ENCODE measurements at regions not wholly inside any gene's neighbourhood (a gene's known extent, or its start where the extent isn't known, plus 50 kb on each side); places are given as distances from the start of the nearest gene placed in this dataset.

DNA sequence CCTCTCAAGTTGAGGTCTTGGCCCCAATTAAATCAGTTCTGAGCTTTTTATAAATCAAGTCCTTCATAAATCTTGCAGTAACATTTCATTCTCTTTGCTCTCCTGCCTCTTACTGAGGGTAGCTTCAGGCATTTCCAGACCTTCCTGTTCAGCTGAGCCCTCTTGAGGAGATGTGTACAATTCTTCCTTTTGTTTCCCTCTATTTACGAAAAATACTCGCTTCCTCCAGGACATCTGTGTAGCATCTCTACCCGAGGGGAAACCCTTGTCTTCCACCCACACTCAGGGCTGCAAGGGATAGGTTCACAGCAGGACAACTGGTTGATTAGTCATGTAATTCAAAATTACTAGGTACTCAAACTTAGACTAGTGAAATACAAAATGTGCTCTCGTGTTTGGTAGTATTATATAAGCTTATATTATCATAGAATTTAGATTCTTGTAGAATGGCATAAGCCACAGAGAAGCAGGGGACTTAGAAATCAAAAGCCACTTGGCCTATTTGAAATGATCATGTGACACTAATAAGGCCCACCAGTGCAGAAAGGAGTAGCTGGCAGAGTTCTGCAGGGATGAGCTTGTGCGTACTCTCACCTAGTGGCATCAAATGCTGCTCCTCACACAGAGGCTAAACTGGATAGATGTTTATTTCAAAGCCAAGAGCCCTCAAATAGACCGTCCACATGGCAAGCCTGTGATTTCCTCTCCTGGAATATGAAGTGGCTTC is 126.7 kb downstream of the GDAP2 start:
- no peaks in the 10 kb centered on the region for H3K27me3 ChIP-seq (ENCODE audit: insufficient read depth, low read depth)
- no peaks in the 10 kb centered on the region for H3K79me2 ChIP-seq (ENCODE audit: low read depth)
- BruUV-seq (replicated peaks), result no TSS peak
- H2AFZ ChIP-seq, result no peak overlapping the region; the same call in 1 of the 2 replicates
- no peaks in the 10 kb centered on the region for H4K20me1 ChIP-seq (ENCODE audit: insufficient read depth)
- no peaks in the 10 kb centered on the region for H3K9me3 ChIP-seq (ENCODE audit: insufficient read depth, low read depth)
- TF ChIP-seq EZH2 (IDR thresholded peaks at IDR 0.05; ENCODE audit: low read depth), result no peak
- TF ChIP-seq, protein P1, sequence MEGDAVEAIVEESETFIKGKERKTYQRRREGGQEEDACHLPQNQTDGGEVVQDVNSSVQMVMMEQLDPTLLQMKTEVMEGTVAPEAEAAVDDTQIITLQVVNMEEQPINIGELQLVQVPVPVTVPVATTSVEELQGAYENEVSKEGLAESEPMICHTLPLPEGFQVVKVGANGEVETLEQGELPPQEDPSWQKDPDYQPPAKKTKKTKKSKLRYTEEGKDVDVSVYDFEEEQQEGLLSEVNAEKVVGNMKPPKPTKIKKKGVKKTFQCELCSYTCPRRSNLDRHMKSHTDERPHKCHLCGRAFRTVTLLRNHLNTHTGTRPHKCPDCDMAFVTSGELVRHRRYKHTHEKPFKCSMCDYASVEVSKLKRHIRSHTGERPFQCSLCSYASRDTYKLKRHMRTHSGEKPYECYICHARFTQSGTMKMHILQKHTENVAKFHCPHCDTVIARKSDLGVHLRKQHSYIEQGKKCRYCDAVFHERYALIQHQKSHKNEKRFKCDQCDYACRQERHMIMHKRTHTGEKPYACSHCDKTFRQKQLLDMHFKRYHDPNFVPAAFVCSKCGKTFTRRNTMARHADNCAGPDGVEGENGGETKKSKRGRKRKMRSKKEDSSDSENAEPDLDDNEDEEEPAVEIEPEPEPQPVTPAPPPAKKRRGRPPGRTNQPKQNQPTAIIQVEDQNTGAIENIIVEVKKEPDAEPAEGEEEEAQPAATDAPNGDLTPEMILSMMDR (conservative IDR thresholded peaks at IDR 0.05), result no peak
- H3F3A ChIP-seq (ENCODE audit: insufficient read depth, low read depth), result no peaks in the 10 kb centered on the region
- H3K27ac ChIP-seq, result no peak overlapping the region
- no peak overlapping the region for H3K4me3 ChIP-seq
- no peaks in the 10 kb centered on the region for H3K36me3 ChIP-seq (ENCODE audit: low read depth)
- CTCF ChIA-PET, result no interaction called here
- POLR2A ChIA-PET (ENCODE audit: unreplicated experiment), result no interaction called here
- H3K9me2 ChIP-seq (ENCODE audit: insufficient read depth), result 0 out of 2 replicates have a peak, but pooled peaks cover 6% of the 10 kb centered on the region
- no peaks in the 10 kb centered on the region for H3K4me1 ChIP-seq (replicated peaks; ENCODE audit: insufficient read depth)
- no peak for DNase-seq
- H3K4me2 ChIP-seq, result no peak overlapping the region
- intact Hi-C loops (cut with micrococcal nuclease; ENCODE audit: unreplicated experiment), result no loop called here

DNA sequence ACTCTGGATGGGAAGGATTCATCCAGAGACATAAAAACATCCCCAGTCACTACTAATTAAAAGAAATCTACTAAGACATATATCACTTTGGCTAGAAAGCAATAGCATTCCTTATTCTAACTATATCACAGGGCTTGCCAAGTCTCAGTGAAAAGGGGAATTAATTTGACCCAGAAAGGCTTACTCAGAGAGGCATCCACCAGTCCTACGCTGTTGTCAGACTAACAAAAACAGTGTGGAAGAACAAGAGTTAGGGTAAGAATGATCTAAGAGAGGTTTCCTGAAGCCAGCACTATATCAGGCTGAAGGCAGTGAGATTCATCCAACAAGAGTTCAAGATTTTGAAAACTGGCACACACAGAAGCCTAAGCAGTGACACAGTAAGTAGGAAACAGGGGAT is 126.1 kb downstream of the GDAP2 start:
- Histone ChIP-seq H3K4me2 (no peak overlapping the region), H3K9me3 (ENCODE audit: insufficient read depth, low read depth) (no peaks in the 10 kb centered on the region), H3K9me2 (ENCODE audit: insufficient read depth) (0 out of 2 replicates have a peak, but pooled peaks cover 6% of the 10 kb centered on the region), H3F3A (ENCODE audit: insufficient read depth, low read depth) (no peaks in the 10 kb centered on the region), H3K4me3 (no peak overlapping the region), H3K27me3 (ENCODE audit: insufficient read depth, low read depth) (no peaks in the 10 kb centered on the region), H3K4me1 (replicated peaks; ENCODE audit: insufficient read depth) (no peaks in the 10 kb centered on the region), H2AFZ (no peak overlapping the region), H3K27ac (no peak overlapping the region), H3K79me2 (ENCODE audit: low read depth) (no peaks in the 10 kb centered on the region), H3K36me3 (ENCODE audit: low read depth) (no peaks in the 10 kb centered on the region), H4K20me1 (ENCODE audit: insufficient read depth) (no peaks in the 10 kb centered on the region)
- ChIA-PET POLR2A (ENCODE audit: unreplicated experiment) (no interaction called here), CTCF (no interaction called here)
- TF ChIP-seq, protein P1 (conservative IDR thresholded peaks at IDR 0.05), result no peak
- no peak for TF ChIP-seq EZH2 (IDR thresholded peaks at IDR 0.05; ENCODE audit: low read depth)
- no TSS peak for BruUV-seq (replicated peaks)
- DNase-seq, result no peak
- intact Hi-C loops (cut with micrococcal nuclease; ENCODE audit: unreplicated experiment), result no loop called here

DNA sequence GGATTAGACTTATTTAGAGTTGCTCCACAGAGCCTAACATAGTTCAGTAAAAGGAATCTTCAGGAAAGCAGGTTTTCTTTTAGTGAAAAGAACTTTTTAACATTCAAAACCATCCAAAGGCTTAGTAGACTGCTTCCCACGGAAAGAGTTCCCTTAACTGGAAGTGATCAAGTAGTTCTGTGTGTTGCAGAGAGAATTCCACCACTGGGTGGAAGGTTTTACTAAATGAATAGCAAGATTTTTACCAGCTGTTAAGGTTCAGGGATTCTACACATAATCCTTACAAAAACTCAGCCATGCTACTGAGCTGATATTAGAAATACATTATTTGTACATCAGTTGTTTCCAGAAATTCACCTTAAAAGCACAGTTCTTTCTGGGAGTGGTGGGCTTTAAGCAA is 119.7 kb downstream of the GDAP2 start:
- Histone ChIP-seq H3K9me2 (ENCODE audit: insufficient read depth) (no peaks in the 10 kb centered on the region), H3K4me2 (no peak overlapping the region), H4K20me1 (ENCODE audit: insufficient read depth) (no peaks in the 10 kb centered on the region; the same call in 1 of the 2 replicates), H3K79me2 (ENCODE audit: low read depth) (no peaks in the 10 kb centered on the region), H3K4me3 (no peak overlapping the region), H3K36me3 (ENCODE audit: low read depth) (no peaks in the 10 kb centered on the region), H3K4me1 (replicated peaks; ENCODE audit: insufficient read depth) (no peaks in the 10 kb centered on the region), H2AFZ (no peak overlapping the region), H3K27ac (no peak overlapping the region), H3F3A (ENCODE audit: insufficient read depth, low read depth) (no peaks in the 10 kb centered on the region), H3K9me3 (ENCODE audit: insufficient read depth, low read depth) (0 out of 2 replicates have a peak, but pooled peaks cover 4% of the 10 kb centered on the region), H3K27me3 (ENCODE audit: insufficient read depth, low read depth) (no peaks in the 10 kb centered on the region)
- no TSS peak for BruUV-seq (replicated peaks)
- CTCF ChIA-PET, result interaction anchor here (0.6 kb wide), 1 partner anchor 779 kb away, joined by 3 read pairs; no protein-coding TSS in a partner anchor
- POLR2A ChIA-PET (ENCODE audit: unreplicated experiment), result interaction anchor here (0.6 kb wide), 1 partner anchor 40 kb away, joined by 4 read pairs; no protein-coding TSS in a partner anchor
- intact Hi-C loops (cut with micrococcal nuclease; ENCODE audit: unreplicated experiment), result no loop called here
- TF ChIP-seq, protein P1 (conservative IDR thresholded peaks at IDR 0.05), result no peak
- TF ChIP-seq EZH2 (IDR thresholded peaks at IDR 0.05; ENCODE audit: low read depth), result no peak
- no peak for DNase-seq

All from PC-9 (cell line).